GM18498 (cell line): ENCODE measurements at regions not wholly inside any gene's neighbourhood (a gene's known extent, or its start where the extent isn't known, plus 50 kb on each side); places are given as distances from the start of the nearest gene placed in this dataset.

Experiments used
- ATAC-seq: cut with Tn5 transposase; IDR thresholded peaks from one replicate; pipeline ENCODE4 v1.9.1; 2021; ENCODE audit warnings: mild to moderate bottlenecking, moderate library complexity; ENCODE audit not compliant: unreplicated experiment

- ATAC-seq: no peak
Observed at GRCh38 chr4:14222377-14223029, 595.0 kb upstream of the BOD1L1 start.

- ATAC-seq: no peak
Observed at GRCh38 chr4:14223461-14223860, 595.9 kb upstream of the BOD1L1 start.

GRCh38 chr4:14225688-14226207, 598.2 kb upstream of the BOD1L1 start:
- no peak for ATAC-seq

- ATAC-seq: no peak
Observed at GRCh38 chr4:14233126-14233525, 605.6 kb upstream of the BOD1L1 start.

DNA sequence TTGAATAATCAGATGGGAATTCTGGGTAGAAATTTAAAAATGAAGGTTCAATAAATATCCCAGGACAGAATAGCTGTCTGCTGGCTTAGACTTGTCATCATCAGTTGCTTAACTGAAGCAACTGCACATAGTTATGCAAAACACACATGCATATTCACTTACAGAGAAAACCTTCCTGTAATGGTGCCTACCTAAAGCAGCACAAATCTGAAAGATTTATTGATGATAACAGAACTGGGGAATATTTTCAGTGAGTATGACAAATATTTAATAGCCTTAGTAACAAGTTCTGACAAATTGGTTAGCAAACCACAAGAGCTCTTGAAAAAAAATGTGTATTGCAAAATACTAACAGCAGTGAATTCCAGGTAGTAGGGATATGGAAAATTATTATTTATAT, 606.8 kb upstream of the BOD1L1 start:
- no peak for ATAC-seq

GRCh38 chr4:14236359-14236758, 608.8 kb upstream of the BOD1L1 start:
- no peak for ATAC-seq

DNA sequence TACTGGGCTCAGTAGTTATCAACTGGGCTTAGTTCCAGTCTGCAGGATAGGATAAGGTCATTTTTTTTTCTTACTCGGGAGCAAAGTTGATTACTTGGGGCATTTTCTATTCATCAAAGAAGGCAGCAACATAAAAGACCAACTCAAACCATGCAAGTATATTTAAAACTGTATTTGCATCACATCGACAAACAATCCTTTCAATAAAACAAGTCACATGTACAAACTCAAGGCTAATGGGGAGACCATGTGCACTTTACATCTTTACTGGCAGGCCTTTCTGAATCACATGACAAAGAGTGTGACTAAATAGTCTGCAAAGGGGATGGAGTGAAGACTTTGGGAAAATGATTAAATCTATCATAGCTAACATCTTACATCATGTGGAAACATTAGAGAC, 610.4 kb upstream of the BOD1L1 start:
- ATAC-seq: no peak

- no peak for ATAC-seq
Observed at GRCh38 chr4:14241574-14241973, 614.0 kb upstream of the BOD1L1 start.

DNA sequence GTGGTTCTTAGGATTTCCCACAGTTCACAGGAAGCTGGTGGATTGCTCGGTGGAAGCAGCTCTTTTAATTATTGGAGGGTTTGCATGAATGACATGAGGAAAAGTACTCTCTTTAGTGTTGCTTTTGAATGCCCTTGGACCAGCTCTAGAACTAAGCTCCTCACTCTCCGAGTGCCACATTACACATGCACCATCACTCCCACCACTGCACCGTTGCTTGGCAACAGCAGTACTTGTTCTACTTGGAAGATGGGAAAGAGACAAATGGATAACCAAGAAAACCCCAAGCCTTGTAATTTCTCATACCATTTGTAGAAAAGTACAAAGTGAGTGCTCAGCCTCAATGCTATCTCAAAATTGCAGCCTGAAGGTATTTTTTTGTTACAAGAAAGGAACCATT, 620.2 kb upstream of the BOD1L1 start:
- no peak for ATAC-seq

DNA sequence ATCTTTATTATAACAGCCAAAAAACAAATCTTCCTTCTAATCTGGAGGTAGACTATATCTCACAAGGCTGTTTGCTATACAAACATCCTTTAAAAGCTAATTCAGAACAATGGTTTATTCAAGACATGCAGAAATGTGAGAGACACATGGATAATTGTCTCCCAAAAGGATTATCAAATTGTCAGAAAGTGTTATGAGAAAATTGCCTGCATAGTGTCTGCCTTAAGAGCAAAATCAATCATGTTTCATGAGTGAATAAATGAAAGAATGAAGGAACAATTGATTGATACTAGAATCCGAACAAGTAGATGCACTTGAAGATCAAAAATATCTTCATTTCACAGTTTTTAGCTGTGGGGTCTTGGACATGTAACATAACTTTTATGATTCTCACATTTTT, 621.7 kb upstream of the BOD1L1 start:
- ATAC-seq: no peak

DNA sequence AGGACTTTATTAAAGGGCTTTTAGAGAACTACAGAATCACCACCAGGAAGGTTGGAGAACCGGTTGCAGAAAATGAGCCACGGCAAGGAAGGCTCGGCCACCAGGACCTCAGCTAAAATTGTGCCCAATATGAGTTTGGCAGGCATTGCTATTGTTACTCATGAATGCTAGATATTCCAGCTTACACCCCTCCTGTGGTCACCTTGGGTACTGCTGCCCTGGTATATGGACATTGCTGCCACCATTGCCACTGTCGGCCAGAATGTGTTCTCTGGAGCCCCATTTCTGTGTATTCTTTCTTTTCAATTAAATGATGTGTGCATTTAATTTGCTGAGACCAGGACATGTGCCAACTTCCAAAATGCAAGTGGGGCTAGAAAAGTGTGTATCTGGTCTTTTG, 626.7 kb upstream of the BOD1L1 start:
- ATAC-seq: peak; percentile 72

DNA sequence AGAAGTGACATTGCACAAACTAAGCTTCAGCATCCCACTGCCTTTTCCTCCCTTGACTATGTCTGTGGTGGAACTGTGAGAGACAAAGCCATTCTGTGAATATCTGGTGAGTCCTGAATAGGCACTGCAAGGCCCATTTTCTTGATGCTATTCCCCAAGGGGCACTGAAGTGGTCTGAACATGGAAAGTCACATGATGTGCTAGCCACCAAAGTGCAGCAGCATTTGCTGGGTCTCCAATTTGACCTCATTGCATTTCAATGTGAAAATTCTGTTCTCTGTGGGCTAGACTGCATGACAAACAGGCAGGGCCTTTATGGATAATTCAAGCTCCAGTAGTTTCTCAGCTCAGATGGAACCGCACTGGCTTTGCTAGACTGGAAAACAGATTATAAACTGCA, 627.4 kb upstream of the BOD1L1 start:
- no peak for ATAC-seq

GRCh38 chr4:14257903-14258302, 630.4 kb upstream of the BOD1L1 start:
- ATAC-seq: no peak

DNA sequence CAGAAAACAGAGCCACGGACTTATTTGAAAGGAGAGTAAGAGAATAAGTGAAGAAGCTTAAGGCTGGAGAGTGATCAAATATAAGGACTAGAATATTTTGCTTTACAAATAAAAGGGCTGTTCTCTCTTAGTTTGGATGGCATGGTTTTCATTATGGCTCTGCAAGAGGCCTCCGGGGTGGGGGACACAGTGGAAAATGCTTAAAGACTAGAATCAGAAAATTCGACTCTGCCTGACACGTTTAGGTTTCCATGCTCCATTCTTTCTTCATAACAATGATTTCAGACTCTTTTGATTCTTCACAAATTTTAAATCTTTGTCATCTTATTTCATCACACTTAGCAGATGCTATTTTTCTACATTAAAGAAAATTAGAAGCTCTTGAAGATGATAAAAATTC, 632.4 kb upstream of the BOD1L1 start:
- no peak for ATAC-seq

DNA sequence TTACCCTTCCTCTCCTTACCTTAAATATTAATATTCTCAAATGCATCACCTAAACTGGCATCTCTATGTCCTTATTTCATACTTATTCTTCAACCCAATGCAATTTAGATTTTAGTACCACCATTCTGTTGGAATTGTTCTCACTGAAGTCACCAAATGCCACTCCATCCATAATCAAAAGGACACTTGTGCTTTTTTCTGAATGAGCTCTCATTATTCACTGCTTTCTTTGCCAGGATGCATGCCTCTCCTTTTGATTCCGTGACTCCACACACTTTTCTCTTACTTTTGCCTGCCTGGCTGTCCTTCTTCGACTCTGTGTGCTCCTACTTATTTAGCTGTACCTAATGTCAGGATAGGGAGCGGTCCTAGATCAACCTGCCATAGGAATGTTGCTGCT, 633.1 kb upstream of the BOD1L1 start:
- ATAC-seq: no peak

GRCh38 chr4:14262221-14262620, 634.7 kb upstream of the BOD1L1 start:
- ATAC-seq: no peak

DNA sequence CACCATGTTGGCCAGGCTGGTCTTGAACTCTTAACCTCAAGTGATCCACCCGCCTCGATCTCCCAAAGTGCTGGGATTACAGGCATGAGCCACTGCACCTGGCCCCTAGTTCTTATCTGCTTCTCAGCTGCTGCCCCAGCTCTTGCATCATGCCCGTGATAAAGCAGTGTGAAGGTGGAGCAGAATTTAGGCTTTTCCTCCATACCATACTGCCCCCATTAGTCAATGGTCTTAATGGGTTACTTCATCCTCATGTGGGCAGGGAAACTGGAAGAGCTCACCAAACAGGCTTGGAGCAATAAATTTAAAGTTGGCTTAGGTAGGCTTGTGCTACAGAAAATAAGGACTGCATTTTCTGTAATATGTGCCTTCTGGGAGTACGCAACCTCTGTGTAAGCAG, 636.9 kb upstream of the BOD1L1 start:
- no peak for ATAC-seq

DNA sequence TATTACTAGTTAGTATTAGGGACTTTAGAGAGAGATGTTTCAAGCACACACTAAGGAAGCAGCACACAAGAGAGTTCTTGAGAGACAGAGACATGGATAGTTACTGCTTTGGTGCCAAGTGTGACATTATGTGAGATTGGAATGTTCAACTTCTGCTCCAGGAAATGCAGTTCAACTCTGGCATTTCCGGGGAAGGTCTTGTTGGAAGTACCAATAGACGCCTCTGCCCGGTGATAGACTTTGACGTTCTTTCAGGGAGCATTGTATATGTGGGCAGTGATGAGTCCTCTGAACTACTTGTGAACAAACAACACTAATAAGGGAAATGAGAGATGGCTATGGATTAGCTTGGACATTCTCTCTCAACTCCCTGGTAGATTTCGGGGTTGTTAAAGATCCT, 638.1 kb upstream of the BOD1L1 start:
- no peak for ATAC-seq

DNA sequence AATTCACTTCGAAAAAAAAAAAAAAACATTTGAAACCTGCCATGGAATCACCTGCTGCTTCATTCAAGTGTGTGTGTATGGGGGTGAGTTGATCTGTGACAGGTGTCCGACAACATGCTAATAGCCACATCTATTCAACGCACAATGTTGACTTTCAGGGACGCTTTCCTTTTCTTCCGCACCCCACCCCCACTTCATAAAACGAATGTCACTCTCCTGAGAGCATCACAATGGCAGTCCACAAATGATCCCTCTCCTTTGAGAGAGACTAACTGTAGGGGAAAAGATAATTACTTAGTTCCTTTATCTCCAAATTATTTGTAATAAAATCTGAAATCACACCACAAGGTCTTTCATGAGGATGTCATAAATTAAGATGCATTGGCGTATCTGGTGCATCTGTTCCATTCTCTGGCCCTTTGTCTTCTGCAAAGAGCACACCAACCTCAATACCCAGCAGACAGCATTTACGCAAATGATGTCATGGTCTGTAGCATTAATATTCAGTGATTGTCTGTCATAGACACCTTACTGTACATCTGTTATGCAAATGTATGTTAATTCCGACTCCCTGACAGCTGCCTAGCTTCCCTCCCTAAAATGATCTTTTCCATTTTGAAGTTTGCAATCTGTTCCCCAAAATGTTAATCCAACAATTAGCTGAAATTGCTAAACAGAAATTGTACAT, 640.0 kb upstream of the BOD1L1 start:
- ATAC-seq: no peak

DNA sequence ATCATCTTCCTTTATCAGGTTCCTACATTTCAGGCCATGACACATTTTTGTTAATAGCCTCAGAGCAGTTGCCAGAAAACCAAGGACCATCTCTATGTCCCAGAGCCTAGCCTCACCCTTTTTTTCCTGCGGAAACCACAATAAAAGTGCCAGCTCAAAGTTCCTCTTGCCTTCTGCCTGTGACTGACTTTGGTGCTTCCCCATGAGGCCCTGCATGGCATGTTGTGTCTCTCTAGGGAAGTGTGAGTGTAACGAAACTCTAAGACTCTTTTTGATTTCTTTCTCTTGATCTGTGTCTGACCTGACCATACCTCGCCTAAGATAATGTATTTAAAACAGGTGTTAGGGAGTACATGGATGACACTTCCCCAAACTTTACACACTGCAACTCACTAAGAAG, 642.3 kb upstream of the BOD1L1 start:
- no peak for ATAC-seq

GRCh38 chr4:14272206-14272605, 644.7 kb upstream of the BOD1L1 start:
- ATAC-seq: no peak

- ATAC-seq: no peak
Observed at GRCh38 chr4:14277505-14277904, 650.0 kb upstream of the BOD1L1 start.

DNA sequence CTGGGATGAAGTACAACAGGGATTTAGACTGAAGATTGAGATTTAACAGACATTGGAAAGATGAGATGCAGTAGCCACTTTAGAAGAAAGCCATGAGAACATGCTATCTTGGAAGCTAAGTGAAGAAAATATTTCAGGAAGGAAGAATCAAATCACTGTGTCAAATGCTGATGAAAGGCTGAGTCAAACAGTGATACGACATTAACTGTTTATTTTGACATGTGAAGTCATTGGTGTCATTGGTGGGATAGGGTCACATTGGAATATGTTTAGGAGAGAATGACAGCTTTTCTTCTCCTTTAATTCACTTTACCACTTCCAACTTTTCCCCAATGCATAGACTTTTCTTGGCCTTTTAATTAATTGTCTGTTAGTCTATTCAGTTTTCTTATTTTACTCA, 653.0 kb upstream of the BOD1L1 start:
- ATAC-seq: no peak
